AG04449 (cell line): ENCODE measurements at regions not wholly inside any gene's neighbourhood (a gene's known extent, or its start where the extent isn't known, plus 50 kb on each side); places are given as distances from the start of the nearest gene placed in this dataset.

Experiments used
- CTCF ChIA-PET: fragments of 350-600 bp; formaldehyde crosslinking; extraction: SDS; loops from one replicate; lab custom pipeline; 2021; ENCODE audit warnings: antibody characterized with exemption; lab: Yijun Ruan, JAX
- POLR2A ChIA-PET: fragments of 400-600, 350-600 bp; formaldehyde crosslinking; extraction: SDS; loops from one replicate; lab custom pipeline; 2020; ENCODE audit warnings: antibody characterized with exemption, inconsistent platforms; lab: Yijun Ruan, JAX
- DNase-seq: peaks from one replicate; pipeline ENCODE4 v3.0.0-alpha.2; 2010; ENCODE audit warnings: low read depth, low spot score
- H3K4me3 ChIP-seq: 2 replicates; pipeline ENCODE4 v1.5.1; 2011; ENCODE audit warnings: low read depth, mild to moderate bottlenecking, control low read depth, low read length
- TF ChIP-seq, protein P1 (sequence below): IDR thresholded peaks from one replicate; pipeline ENCODE4 v1.5.1; 2011; ENCODE audit warnings: mild to moderate bottlenecking, moderate library complexity, low read length, control low read depth, inconsistent platforms; ENCODE audit not compliant: insufficient read depth; ENCODE audit errors: missing control alignments

DNA sequence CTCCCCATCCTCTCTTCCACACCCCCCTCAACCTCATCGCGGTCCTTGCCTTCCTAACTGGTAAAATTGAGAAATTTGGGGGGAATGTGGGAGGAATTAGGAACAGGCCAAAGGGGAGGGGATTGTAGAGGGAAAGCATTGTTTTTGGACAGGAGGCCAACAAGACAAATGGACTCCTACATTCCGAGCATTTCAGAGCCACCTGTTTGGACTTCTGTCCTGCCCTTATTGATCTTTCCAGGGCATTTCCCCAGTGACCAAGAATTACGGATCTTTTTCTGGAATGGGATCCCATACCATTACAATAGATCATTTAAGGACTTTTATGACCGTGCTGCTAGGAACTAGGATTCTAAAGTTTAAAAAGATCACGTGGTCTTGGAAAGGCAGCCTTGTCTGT is 221.3 kb upstream of the ASIC2 start:
- no peak overlapping the region for H3K4me3 ChIP-seq
- no peak for DNase-seq
- ChIA-PET POLR2A (no interaction called here), CTCF (no interaction called here)
- TF ChIP-seq, protein P1, sequence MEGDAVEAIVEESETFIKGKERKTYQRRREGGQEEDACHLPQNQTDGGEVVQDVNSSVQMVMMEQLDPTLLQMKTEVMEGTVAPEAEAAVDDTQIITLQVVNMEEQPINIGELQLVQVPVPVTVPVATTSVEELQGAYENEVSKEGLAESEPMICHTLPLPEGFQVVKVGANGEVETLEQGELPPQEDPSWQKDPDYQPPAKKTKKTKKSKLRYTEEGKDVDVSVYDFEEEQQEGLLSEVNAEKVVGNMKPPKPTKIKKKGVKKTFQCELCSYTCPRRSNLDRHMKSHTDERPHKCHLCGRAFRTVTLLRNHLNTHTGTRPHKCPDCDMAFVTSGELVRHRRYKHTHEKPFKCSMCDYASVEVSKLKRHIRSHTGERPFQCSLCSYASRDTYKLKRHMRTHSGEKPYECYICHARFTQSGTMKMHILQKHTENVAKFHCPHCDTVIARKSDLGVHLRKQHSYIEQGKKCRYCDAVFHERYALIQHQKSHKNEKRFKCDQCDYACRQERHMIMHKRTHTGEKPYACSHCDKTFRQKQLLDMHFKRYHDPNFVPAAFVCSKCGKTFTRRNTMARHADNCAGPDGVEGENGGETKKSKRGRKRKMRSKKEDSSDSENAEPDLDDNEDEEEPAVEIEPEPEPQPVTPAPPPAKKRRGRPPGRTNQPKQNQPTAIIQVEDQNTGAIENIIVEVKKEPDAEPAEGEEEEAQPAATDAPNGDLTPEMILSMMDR, result no peak

DNA sequence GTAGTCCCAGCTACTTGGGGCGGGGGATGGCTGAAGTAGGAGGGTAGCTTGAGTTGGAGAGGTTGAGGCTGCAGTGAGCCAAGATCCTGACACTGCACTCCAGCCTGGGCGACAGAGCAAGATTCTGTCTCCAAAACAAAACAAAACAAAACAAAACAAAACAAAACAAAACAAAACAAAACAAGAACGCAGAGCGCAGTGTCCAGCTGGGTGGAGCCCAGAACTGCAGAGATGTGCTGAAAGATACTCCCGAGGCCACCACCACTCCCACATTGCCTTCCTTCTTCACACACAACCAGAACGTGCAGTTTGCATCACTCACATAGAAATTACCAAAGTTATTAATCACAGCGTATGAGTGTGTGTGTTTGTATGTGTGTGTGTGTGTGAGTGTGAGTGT is 222.9 kb upstream of the ASIC2 start:
- POLR2A ChIA-PET, result no interaction called here
- no peak overlapping the region for H3K4me3 ChIP-seq
- CTCF ChIA-PET, result no interaction called here
- no peak for DNase-seq
- TF ChIP-seq, protein P1, result no peak

DNA sequence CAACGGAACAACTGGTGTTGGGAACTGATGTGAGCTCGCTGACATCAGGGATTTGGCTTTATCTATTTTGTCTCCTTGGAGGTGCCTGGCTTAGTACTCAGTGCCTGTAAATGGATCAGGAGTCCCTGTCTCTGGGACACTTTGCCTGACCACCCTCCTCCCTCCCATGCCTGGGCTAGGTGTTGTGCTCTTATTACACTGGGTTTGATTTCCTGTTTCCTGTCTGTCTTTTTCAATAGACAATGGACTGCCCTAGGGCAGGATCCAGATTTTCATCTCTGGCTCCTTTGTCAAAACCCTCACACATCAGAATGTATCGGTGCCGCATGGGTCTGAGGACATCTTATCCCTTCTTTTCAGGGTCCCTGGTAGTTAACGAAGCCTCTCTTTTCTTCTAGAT is 223.6 kb upstream of the ASIC2 start:
- ChIA-PET CTCF (no interaction called here), POLR2A (no interaction called here)
- TF ChIP-seq, protein P1, result no peak
- no peak overlapping the region for H3K4me3 ChIP-seq
- no peak for DNase-seq

DNA sequence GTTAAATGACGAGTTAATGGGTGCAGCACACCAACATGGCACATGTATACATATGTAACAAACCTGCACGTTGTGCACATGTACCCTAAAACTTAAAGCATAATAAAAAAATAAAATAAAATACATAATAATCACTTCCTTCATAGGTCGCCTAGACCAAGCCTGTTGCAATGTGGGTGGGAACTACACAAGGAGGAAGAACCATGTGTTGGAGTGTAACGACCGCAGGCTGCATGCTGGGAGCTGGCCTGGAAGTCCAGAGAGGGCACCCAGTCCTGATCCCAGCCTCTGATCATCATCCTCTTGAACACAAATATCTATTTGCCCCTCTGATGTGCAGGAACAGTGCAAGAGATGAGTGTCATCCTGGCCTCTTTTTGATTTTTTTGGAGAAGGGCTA is 224.7 kb upstream of the ASIC2 start:
- H3K4me3 ChIP-seq, result no peak overlapping the region
- ChIA-PET POLR2A (no interaction called here), CTCF (no interaction called here)
- TF ChIP-seq, protein P1, result no peak
- no peak for DNase-seq

DNA sequence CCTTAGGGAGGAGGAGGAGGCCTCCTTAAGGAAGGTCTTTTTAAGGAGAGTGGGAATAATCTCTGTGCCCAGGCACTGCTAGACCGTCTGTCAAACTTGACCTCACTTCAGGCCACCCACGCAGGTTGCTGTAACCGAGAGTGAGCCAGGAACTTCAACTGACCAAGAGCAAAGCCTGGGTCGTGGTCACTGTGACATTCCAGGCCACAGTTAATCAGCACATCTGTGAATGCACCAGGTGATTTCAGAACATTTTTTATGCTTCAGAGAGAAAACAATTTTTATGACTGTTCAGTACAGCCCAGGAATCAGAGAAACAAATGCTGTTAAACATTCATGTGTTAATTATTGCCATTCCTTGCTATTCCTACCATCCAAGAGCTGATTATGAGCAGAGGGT is 226.6 kb upstream of the ASIC2 start:
- DNase-seq, result no peak
- H3K4me3 ChIP-seq, result no peak overlapping the region
- POLR2A ChIA-PET, result no interaction called here
- CTCF ChIA-PET, result interaction anchor here (1.0 kb wide), 1 partner anchor 9 kb away, joined by 4 read pairs; no protein-coding TSS in a partner anchor
- TF ChIP-seq, protein P1, result no peak

DNA sequence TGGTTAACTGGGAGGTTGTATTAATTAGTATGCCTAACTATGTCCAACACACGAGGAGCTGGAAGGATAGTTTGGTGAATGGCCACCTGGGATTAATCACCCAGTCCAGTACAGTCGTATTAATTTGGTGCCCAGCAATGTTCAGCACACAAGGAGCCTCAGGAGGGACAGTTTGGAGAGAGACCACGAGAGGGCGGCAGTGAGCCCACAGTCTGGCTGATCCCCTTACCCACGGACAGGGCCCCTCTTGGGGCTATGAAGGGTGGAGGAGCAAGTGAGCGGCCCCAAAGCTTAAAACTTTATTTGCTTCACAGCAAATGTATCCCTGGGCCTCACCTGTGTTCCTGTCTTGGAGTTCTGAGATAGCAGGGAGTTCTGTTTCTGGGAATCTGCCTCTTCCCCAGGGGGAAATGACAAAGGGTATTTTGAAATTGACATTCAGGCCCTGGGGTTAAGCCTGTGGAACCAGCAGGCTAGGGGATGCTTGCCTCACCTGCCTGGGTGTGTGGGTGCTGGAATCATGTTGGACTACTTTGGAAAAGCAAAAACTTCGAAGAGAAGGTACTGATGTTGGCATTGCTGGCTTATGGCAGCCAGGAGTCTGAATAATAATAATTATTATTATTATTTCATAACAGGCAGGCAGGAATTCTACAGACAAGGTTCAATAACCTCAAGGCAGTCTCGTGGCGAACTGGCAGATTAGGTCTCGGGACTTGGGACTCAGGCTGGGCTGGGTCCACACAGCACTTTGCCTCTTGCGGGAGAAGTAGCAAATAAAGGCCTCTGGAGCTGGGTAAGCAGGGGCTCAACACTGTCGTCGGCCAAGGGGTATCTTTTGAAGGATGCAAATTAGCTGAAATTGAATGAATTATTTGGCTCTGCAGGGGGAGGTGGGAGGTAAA is 227.6 kb upstream of the ASIC2 start:
- ChIA-PET CTCF (interaction anchor here (1.0 kb wide), 1 partner anchor 10 kb away, joined by 4 read pairs; no protein-coding TSS in a partner anchor), POLR2A (no interaction called here)
- no peak for DNase-seq
- H3K4me3 ChIP-seq, result no peak overlapping the region
- TF ChIP-seq, protein P1, result peak; percentile 73
